WTC11 (cell line): ENCODE measurements at regions not wholly inside any gene's neighbourhood (a gene's known extent, or its start where the extent isn't known, plus 50 kb on each side); places are given as distances from the start of the nearest gene placed in this dataset.
"Not testable (repeated sequence)": the region's sequence is repeated elsewhere in the genome, so short reads cannot be mapped to it uniquely, and the experiment has no call there.

Experiments used
- GABPB1 ChIP-seq: sonication (generic); formaldehyde crosslinking; IDR thresholded peaks from 2 replicates; pipeline ENCODE4 v1.8.1; 2023; ENCODE audit warnings: mild to moderate bottlenecking, missing genetic modification reagents
- NR1H2 ChIP-seq: sonication (generic); formaldehyde crosslinking; IDR thresholded peaks from 2 replicates; pipeline ENCODE4 v1.9.0; 2021; ENCODE audit warnings: mild to moderate bottlenecking, moderate library complexity, missing genetic modification reagents
- TF ChIP-seq, protein P1 (sequence below): sonication (generic); formaldehyde crosslinking; IDR thresholded peaks from 2 replicates; pipeline ENCODE4 v1.8.1; 2022; ENCODE audit warnings: low read depth, missing genetic modification reagents, borderline replicate concordance
- TF ChIP-seq, protein P2 (sequence below): fragments of 200-600 bp; IDR thresholded peaks from 2 replicates; pipeline ENCODE4 v1.8.0; 2022; ENCODE audit warnings: antibody characterized with exemption
- TF ChIP-seq, protein P3 (sequence below): sonication (generic); formaldehyde crosslinking; IDR thresholded peaks from 2 replicates; pipeline ENCODE4 v1.8.0; 2022; ENCODE audit warnings: mild to moderate bottlenecking, missing genetic modification reagents

DNA sequence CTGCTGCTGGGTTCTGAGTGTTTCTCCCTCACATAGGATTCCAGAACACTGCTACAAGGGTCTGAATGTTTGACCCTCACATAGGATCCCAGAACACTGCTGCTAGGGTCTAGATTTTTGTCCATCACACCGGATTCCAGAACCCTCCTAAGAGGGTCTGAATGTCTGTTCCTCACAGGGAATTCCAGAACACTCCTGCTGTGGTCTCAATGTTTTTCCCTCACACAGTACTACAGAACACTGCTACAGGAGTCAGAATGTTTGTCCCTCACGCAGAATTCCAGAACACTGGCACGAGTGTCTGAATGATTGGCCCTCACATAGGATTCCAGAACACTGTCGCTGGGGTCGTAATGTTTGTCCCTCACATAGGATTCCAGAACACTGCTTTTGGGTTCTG, 221.6 kb downstream of the FOXD4L6 start:
- TF ChIP-seq NR1H2, GABPB1 (CRISPR knock-in tag): not testable (repeated sequence)
- TF ChIP-seq, protein P1, sequence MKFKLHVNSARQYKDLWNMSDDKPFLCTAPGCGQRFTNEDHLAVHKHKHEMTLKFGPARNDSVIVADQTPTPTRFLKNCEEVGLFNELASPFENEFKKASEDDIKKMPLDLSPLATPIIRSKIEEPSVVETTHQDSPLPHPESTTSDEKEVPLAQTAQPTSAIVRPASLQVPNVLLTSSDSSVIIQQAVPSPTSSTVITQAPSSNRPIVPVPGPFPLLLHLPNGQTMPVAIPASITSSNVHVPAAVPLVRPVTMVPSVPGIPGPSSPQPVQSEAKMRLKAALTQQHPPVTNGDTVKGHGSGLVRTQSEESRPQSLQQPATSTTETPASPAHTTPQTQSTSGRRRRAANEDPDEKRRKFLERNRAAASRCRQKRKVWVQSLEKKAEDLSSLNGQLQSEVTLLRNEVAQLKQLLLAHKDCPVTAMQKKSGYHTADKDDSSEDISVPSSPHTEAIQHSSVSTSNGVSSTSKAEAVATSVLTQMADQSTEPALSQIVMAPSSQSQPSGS (CRISPR knock-in tag), result not testable (repeated sequence)
- TF ChIP-seq, protein P2, sequence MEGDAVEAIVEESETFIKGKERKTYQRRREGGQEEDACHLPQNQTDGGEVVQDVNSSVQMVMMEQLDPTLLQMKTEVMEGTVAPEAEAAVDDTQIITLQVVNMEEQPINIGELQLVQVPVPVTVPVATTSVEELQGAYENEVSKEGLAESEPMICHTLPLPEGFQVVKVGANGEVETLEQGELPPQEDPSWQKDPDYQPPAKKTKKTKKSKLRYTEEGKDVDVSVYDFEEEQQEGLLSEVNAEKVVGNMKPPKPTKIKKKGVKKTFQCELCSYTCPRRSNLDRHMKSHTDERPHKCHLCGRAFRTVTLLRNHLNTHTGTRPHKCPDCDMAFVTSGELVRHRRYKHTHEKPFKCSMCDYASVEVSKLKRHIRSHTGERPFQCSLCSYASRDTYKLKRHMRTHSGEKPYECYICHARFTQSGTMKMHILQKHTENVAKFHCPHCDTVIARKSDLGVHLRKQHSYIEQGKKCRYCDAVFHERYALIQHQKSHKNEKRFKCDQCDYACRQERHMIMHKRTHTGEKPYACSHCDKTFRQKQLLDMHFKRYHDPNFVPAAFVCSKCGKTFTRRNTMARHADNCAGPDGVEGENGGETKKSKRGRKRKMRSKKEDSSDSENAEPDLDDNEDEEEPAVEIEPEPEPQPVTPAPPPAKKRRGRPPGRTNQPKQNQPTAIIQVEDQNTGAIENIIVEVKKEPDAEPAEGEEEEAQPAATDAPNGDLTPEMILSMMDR, result not testable (repeated sequence)
- TF ChIP-seq, protein P3, sequence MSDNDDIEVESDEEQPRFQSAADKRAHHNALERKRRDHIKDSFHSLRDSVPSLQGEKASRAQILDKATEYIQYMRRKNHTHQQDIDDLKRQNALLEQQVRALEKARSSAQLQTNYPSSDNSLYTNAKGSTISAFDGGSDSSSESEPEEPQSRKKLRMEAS, result not testable (repeated sequence)
